Mesothelial cell of epicardium (in vitro differentiated cells): ENCODE measurements at regions not wholly inside any gene's neighbourhood (a gene's known extent, or its start where the extent isn't known, plus 50 kb on each side); places are given as distances from the start of the nearest gene placed in this dataset.

Source experiments
- DNase-seq, 2 experiments: peaks; one replicate each; pipeline ENCODE4 v3.0.0; 2021; ENCODE audit warnings: low spot score in 2 of 2; ENCODE audit not compliant: unreplicated experiment in 2 of 2
- H3K27ac Mint-ChIP-seq: 2 replicates; pipeline ENCODE4 v1.8.0; 2021; ENCODE audit warnings: mixed read lengths
- H3K27me3 Mint-ChIP-seq: 2 replicates; pipeline ENCODE4 v1.8.0; 2021; ENCODE audit warnings: low read depth, mixed read lengths
- H3K36me3 Mint-ChIP-seq: 2 replicates; pipeline ENCODE4 v1.8.0; 2021; ENCODE audit warnings: mixed read lengths
- H3K4me1 Mint-ChIP-seq: 2 replicates; pipeline ENCODE4 v1.8.0; 2021; ENCODE audit warnings: mixed read lengths
- H3K4me3 Mint-ChIP-seq: 2 replicates; pipeline ENCODE4 v1.8.0; 2021; ENCODE audit warnings: mild to moderate bottlenecking, moderate library complexity, mixed read lengths
- H3K9me3 Mint-ChIP-seq: 2 replicates; pipeline ENCODE4 v1.8.0; 2021; ENCODE audit warnings: mixed read lengths
- CTCF ChIP-seq: fragments of 200-600 bp; sonication (generic); IDR thresholded peaks from one replicate; pipeline ENCODE4 v1.5.0; 2021; ENCODE audit warnings: antibody characterized with exemption; ENCODE audit not compliant: unreplicated experiment

GRCh38 chr3:168618827-168619470 is 523.2 kb upstream of the GOLIM4 start:
- H3K27me3 Mint-ChIP-seq, result no peaks in the 10 kb centered on the region
- peaks cover 88% of the 10 kb centered on the region for H3K4me1 Mint-ChIP-seq
- no peak for TF ChIP-seq CTCF
- peak overlapping the region; percentile 55 for H3K27ac Mint-ChIP-seq
- no peaks in the 10 kb centered on the region for H3K9me3 Mint-ChIP-seq
- no peak for DNase-seq
- no peak overlapping the region for H3K4me3 Mint-ChIP-seq
- peaks cover 6% of the 10 kb centered on the region for H3K36me3 Mint-ChIP-seq

GRCh38 chr3:168617658-168618057 is 521.9 kb upstream of the GOLIM4 start:
- peaks cover 12% of the 10 kb centered on the region for H3K36me3 Mint-ChIP-seq
- H3K27ac Mint-ChIP-seq, result peak overlapping the region; percentile 41
- H3K9me3 Mint-ChIP-seq, result no peaks in the 10 kb centered on the region
- H3K4me1 Mint-ChIP-seq, result peaks cover 81% of the 10 kb centered on the region
- TF ChIP-seq CTCF, result no peak
- no peak overlapping the region for H3K4me3 Mint-ChIP-seq
- H3K27me3 Mint-ChIP-seq, result no peaks in the 10 kb centered on the region
- DNase-seq, result no peak

- TF ChIP-seq CTCF, result no peak
- Mint-ChIP-seq H3K4me3 (no peak overlapping the region), H3K27ac (peak overlapping the region; percentile 49), H3K36me3 (peaks cover 17% of the 10 kb centered on the region), H3K4me1 (peaks cover 73% of the 10 kb centered on the region), H3K9me3 (no peaks in the 10 kb centered on the region), H3K27me3 (no peaks in the 10 kb centered on the region)
- DNase-seq, result no peak
Observed at GRCh38 chr3:168616915-168617314, 521.2 kb upstream of the GOLIM4 start.

GRCh38 chr3:168615493-168616020 is 519.8 kb upstream of the GOLIM4 start:
- DNase-seq, result no peak
- no peak for TF ChIP-seq CTCF
- Mint-ChIP-seq H3K9me3 (no peaks in the 10 kb centered on the region), H3K27me3 (no peaks in the 10 kb centered on the region), H3K4me1 (peaks cover 65% of the 10 kb centered on the region), H3K27ac (peak overlapping the region; percentile 60), H3K36me3 (peaks cover 12% of the 10 kb centered on the region), H3K4me3 (no peak overlapping the region)

GRCh38 chr3:168613151-168613550 is 517.4 kb upstream of the GOLIM4 start:
- Mint-ChIP-seq H3K4me1 (peaks cover 58% of the 10 kb centered on the region), H3K9me3 (no peaks in the 10 kb centered on the region), H3K27me3 (no peaks in the 10 kb centered on the region), H3K36me3 (peaks cover 12% of the 10 kb centered on the region), H3K27ac (no peak overlapping the region), H3K4me3 (no peak overlapping the region)
- TF ChIP-seq CTCF, result no peak
- DNase-seq, result no peak
